K562 (cell line): ENCODE measurements at regions not wholly inside any gene's neighbourhood (a gene's known extent, or its start where the extent isn't known, plus 50 kb on each side); places are given as distances from the start of the nearest gene placed in this dataset.

Source experiments
- ATAC-seq: fragments of 200-7000 bp; cut with Tn5 transposase; 3 replicates; pipeline ENCODE4 v1.9.1; 2020; ENCODE audit warnings: moderate library complexity
- BruUV-seq: library from RNA; stranded (reverse); fragments of 400-500 nt; replicated peaks from 2 replicates; lab custom pipeline; 2021; lab: Mats Ljungman, UMichigan
- CTCF ChIA-PET: fragments of 300-600 bp; formaldehyde crosslinking; extraction: SDS; loops from one replicate; lab custom pipeline; 2021; ENCODE audit warnings: low intra/inter-chr PET ratio; lab: Yijun Ruan, JAX
- POLR2A ChIA-PET: fragments of 300-600, 350-650 bp; sonication (Branson Sonifier 250); formaldehyde crosslinking; extraction: SDS; loops from one replicate; lab custom pipeline; 2021; ENCODE audit warnings: antibody characterized with exemption, inconsistent platforms; lab: Yijun Ruan, JAX
- DNase-seq, 4 experiments: peaks; one replicate each; pipeline versions ENCODE4 v3.0.0 to v3.0.0-alpha.2; 2011 to 2018; ENCODE audit warnings: low spot score in 3 of 4, mixed read lengths in 3 of 4; ENCODE audit errors: extremely low read depth in 1 of 4
- FAIRE-seq: peaks from 2 replicates; lab custom pipeline; 2011; peaks lifted over from hg19 to GRCh38; lab: Jason Lieb, UNC
- H2AFZ ChIP-seq: 2 replicates; pipeline ENCODE4 v1.6.0; 2011; ENCODE audit warnings: low read depth, low read length, control low read depth, inconsistent platforms
- H3K27ac ChIP-seq: fragments of 200-600 bp; 3 replicates; pipeline ENCODE4 v1.8.0; 2011; ENCODE audit warnings: low read depth, mild to moderate bottlenecking, control low read depth, inconsistent platforms, low read length, moderate library complexity, mixed read lengths; ENCODE audit errors: extremely low read depth
- H3K27me3 ChIP-seq, 2 experiments: fragments of 300-600 bp in 1 of 2; 2 replicates in 1 of 2; 3 replicates in 1 of 2; pipeline versions ENCODE4 v1.6.0 to v1.8.0; 2011; ENCODE audit warnings: inconsistent platforms in 2 of 2, low read length in 2 of 2, mild to moderate bottlenecking in 1 of 2, mixed read lengths in 1 of 2, moderate library complexity in 1 of 2; ENCODE audit not compliant: control insufficient read depth in 2 of 2, insufficient read depth in 2 of 2
- H3K36me3 ChIP-seq: fragments of 300-600 bp; 3 replicates; pipeline ENCODE4 v1.8.0; 2011; ENCODE audit warnings: mild to moderate bottlenecking, low read length, inconsistent platforms; ENCODE audit not compliant: control insufficient read depth, insufficient read depth
- H3K4me1 ChIP-seq, 2 experiments: fragments of 200-600 bp in 1 of 2; replicated peaks in 1 of 2; 2 replicates in 1 of 2; 3 replicates in 1 of 2; pipeline versions ENCODE4 v1.5.1 to v1.8.0; 2011; ENCODE audit warnings: inconsistent platforms in 2 of 2, low read length in 2 of 2, mild to moderate bottlenecking in 1 of 2, mixed read lengths in 1 of 2, moderate library complexity in 1 of 2; ENCODE audit not compliant: control insufficient read depth in 2 of 2, insufficient read depth in 2 of 2
- H3K4me2 ChIP-seq: 2 replicates; pipeline ENCODE4 v1.6.1; 2011; ENCODE audit warnings: low read length, control low read depth, inconsistent platforms, mixed read lengths; ENCODE audit not compliant: insufficient read depth
- H3K4me3 ChIP-seq: fragments of 200-600 bp; sonication (generic), shearing (Covaris generic); 2 replicates; pipeline ENCODE4 v1.5.1; 2016; ENCODE audit warnings: control low read depth, inconsistent platforms
- H3K79me2 ChIP-seq: fragments of 200-600 bp; 3 replicates; pipeline ENCODE4 v1.8.0; 2011; ENCODE audit warnings: low read length, inconsistent platforms; ENCODE audit not compliant: control insufficient read depth, insufficient read depth
- H3K9ac ChIP-seq, 2 experiments: 2 replicates each; pipeline versions ENCODE4 v1.6.0 to v1.6.1; 2011; ENCODE audit warnings: low read depth in 2 of 2, low read length in 2 of 2, control low read depth in 1 of 2, inconsistent platforms in 1 of 2, mild to moderate bottlenecking in 1 of 2, mixed read lengths in 1 of 2; ENCODE audit not compliant: insufficient read depth in 1 of 2
- H3K9me1 ChIP-seq: one replicate; pipeline ENCODE4 v1.6.0; 2011; ENCODE audit warnings: inconsistent platforms, mild to moderate bottlenecking, low read length, moderate library complexity; ENCODE audit not compliant: control insufficient read depth, insufficient read depth
- H3K9me3 ChIP-seq: replicated peaks from 2 replicates; pipeline ENCODE4 v1.5.1; 2011; ENCODE audit warnings: low read depth, low read length, inconsistent platforms; ENCODE audit not compliant: control insufficient read depth, insufficient read depth
- H4K20me1 ChIP-seq: replicated peaks from 2 replicates; pipeline ENCODE4 v1.6.1; 2011; ENCODE audit warnings: low read length, inconsistent platforms, mixed read lengths; ENCODE audit not compliant: control insufficient read depth, insufficient read depth
- CHCHD3 ChIP-seq: fragments of 250-450 bp; sonication (Bioruptor Pico); IDR thresholded peaks from 2 replicates; pipeline ENCODE4 v2.1.2; 2022; ENCODE audit warnings: mild to moderate bottlenecking
- CREBBP ChIP-seq: IDR thresholded peaks from one replicate; pipeline ENCODE4 v1.6.1; 2012; ENCODE audit warnings: low read depth, mild to moderate bottlenecking, control low read depth, inconsistent platforms, low read length
- DPF2 ChIP-seq: fragments of 450-650 bp; IDR thresholded peaks from 2 replicates; pipeline ENCODE4 v1.6.1; 2016
- RAD21 ChIP-seq, 2 experiments: fragments of 250-450 bp in 1 of 2; fragments of 450-650 bp in 1 of 2; sonication (Bioruptor Pico) in 1 of 2; formaldehyde crosslinking in 1 of 2; IDR thresholded peaks in 1 of 2; conservative IDR thresholded peaks in 1 of 2; 2 replicates each; pipeline versions ENCODE4 v1.4.0 to v1.8.0; 2020 to 2022; ENCODE audit warnings: mild to moderate bottlenecking in 2 of 2, moderate library complexity in 1 of 2
- SMC3 ChIP-seq: conservative IDR thresholded peaks from 2 replicates; pipeline ENCODE4 v1.6.1; 2011; ENCODE audit warnings: low read depth, low read length, improper control_type of control experiment; ENCODE audit not compliant: insufficient read depth
- WGBS: fragments of 100-300 bp; shearing (Covaris generic); methylation state at CpG from one replicate; pipeline ENCODE4 v1.1.6; 2016; ENCODE audit warnings: low coverage, mixed read lengths; ENCODE audit not compliant: insufficient coverage; ENCODE audit errors: missing lambda C conversion rate; 5-methylcytosine and 5-hydroxymethylcytosine counted together
- in situ Hi-C: fragments of 300-500 bp; cut with MboI; formaldehyde crosslinking; loops from 4 replicates; pipeline ENCODE4 v1.15.0; 2018; ENCODE audit warnings: inconsistent platforms, mixed read lengths
- intact Hi-C: fragments of 100-400 bp; cut with micrococcal nuclease; formaldehyde crosslinking; loops from 2 replicates; pipeline ENCODE4 v1.14.2; 2022
- TF ChIP-seq, protein P1 (sequence below), 3 experiments: IDR thresholded peaks in 2 of 3; conservative IDR thresholded peaks in 1 of 3; 2 replicates each; pipeline ENCODE4 v1.5.1; 2011 to 2012; ENCODE audit warnings: low read length in 3 of 3, mild to moderate bottlenecking in 3 of 3, control low read depth in 2 of 3, improper control_type of control experiment in 1 of 3, inconsistent platforms in 1 of 3, low read depth in 1 of 3, mixed read lengths in 1 of 3, moderate library complexity in 1 of 3; ENCODE audit not compliant: insufficient read depth in 2 of 3
- TF ChIP-seq, protein P2 (sequence below): fragments of 450-650 bp; formaldehyde crosslinking; IDR thresholded peaks from 2 replicates; pipeline ENCODE4 v1.4.0; 2020; ENCODE audit warnings: mild to moderate bottlenecking, moderate library complexity
- TF ChIP-seq, protein P3 (sequence below), 2 experiments: fragments of 450-650 bp; formaldehyde crosslinking in 1 of 2; IDR thresholded peaks; 2 replicates each; pipeline versions ENCODE4 v1.4.0 to v1.6.1; 2014 to 2020; ENCODE audit warnings: mild to moderate bottlenecking in 2 of 2, borderline replicate concordance in 1 of 2, low read depth in 1 of 2

DNA sequence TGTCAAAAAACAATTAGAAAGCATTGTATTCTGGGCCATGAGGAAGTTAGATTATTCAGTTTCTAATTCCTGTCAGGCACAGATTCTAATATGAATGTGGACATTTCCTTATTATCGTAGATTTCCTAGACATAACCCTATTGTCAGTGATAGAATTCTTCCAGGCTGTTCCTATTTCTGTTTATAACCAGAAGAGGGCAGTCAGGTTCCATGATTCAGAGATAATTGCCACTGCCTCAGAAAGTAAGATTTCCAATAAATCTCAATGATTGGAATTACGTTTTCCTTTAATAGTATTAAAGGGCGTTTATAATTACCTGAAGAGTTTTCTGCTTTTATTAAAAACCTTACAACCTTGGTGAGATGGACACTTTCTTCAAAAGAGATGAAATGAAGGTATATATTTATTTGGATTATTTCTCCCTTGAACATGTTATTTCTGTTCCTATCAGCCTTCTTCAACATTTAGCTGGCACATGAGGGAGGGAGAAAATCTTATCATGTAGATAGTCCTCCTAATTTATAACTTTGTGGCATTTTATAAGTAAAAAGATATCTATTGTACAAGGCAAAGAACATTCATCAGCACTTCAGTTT, 439.2 kb downstream of the MCTP2 start:
- ChIA-PET CTCF (no interaction called here), POLR2A (no interaction called here)
- WGBS, result 2% methylated on average over 3 of the region's 3 CpGs
- Histone ChIP-seq H3K27me3 (peaks cover 4 to 28% of the 10 kb centered on the region in 2 experiments; a peak in 4 of 5 replicates), H3K9ac (no peak overlapping the region), H3K9me1 (no peaks in the 10 kb centered on the region), H3K4me3 (no peak overlapping the region), H2AFZ (no peak overlapping the region), H4K20me1 (no peaks in the 10 kb centered on the region), H3K9me3 (no peaks in the 10 kb centered on the region), H3K36me3 (no peaks in the 10 kb centered on the region), H3K4me1 (no peaks in the 10 kb centered on the region; a peak in 1 of 5 replicates), H3K27ac (no peak overlapping the region), H3K79me2 (no peaks in the 10 kb centered on the region), H3K4me2 (no peak overlapping the region)
- no TSS peak for BruUV-seq
- DNase-seq (peak; percentile 30 to 66 (median 44)), FAIRE-seq (peak; percentile 86), ATAC-seq (peak; percentile 78)
- intact Hi-C loops (loop anchor here (1.0 to 10.0 kb wide), 6 partner anchors 187 to 1654 kb away; no protein-coding TSS in a partner anchor), in situ Hi-C loops (no loop called here)
- TF ChIP-seq SMC3 (peak; percentile 48; the same call in 1 of the 2 replicates), CHCHD3 (CRISPR knock-in tag) (no peak), RAD21 (CRISPR knock-in tag; conservative IDR thresholded peaks at IDR 0.05 in 1 of 2, IDR thresholded peaks at IDR 0.05 in 1 of 2) (peak; percentile 84 to 91), DPF2 (no peak), CREBBP (no peak)
- TF ChIP-seq, protein P1, sequence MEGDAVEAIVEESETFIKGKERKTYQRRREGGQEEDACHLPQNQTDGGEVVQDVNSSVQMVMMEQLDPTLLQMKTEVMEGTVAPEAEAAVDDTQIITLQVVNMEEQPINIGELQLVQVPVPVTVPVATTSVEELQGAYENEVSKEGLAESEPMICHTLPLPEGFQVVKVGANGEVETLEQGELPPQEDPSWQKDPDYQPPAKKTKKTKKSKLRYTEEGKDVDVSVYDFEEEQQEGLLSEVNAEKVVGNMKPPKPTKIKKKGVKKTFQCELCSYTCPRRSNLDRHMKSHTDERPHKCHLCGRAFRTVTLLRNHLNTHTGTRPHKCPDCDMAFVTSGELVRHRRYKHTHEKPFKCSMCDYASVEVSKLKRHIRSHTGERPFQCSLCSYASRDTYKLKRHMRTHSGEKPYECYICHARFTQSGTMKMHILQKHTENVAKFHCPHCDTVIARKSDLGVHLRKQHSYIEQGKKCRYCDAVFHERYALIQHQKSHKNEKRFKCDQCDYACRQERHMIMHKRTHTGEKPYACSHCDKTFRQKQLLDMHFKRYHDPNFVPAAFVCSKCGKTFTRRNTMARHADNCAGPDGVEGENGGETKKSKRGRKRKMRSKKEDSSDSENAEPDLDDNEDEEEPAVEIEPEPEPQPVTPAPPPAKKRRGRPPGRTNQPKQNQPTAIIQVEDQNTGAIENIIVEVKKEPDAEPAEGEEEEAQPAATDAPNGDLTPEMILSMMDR (IDR thresholded peaks at IDR 0.05 in 2 of 3, conservative IDR thresholded peaks at IDR 0.05 in 1 of 3; ENCODE audit: insufficient read depth in 2 of 3, low read depth in 1 of 3, low read length in 3 of 3), result peak; percentile 35 to 80 (median 54); a peak in 4 of 6 replicates
- TF ChIP-seq, protein P2, sequence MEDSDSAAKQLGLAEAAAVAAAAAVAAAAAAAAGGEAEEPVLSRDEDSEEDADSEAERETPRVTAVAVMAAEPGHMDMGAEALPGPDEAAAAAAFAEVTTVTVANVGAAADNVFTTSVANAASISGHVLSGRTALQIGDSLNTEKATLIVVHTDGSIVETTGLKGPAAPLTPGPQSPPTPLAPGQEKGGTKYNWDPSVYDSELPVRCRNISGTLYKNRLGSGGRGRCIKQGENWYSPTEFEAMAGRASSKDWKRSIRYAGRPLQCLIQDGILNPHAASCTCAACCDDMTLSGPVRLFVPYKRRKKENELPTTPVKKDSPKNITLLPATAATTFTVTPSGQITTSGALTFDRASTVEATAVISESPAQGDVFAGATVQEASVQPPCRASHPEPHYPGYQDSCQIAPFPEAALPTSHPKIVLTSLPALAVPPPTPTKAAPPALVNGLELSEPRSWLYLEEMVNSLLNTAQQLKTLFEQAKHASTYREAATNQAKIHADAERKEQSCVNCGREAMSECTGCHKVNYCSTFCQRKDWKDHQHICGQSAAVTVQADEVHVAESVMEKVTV (CRISPR knock-in tag), result peak; percentile 69
- TF ChIP-seq, protein P3, sequence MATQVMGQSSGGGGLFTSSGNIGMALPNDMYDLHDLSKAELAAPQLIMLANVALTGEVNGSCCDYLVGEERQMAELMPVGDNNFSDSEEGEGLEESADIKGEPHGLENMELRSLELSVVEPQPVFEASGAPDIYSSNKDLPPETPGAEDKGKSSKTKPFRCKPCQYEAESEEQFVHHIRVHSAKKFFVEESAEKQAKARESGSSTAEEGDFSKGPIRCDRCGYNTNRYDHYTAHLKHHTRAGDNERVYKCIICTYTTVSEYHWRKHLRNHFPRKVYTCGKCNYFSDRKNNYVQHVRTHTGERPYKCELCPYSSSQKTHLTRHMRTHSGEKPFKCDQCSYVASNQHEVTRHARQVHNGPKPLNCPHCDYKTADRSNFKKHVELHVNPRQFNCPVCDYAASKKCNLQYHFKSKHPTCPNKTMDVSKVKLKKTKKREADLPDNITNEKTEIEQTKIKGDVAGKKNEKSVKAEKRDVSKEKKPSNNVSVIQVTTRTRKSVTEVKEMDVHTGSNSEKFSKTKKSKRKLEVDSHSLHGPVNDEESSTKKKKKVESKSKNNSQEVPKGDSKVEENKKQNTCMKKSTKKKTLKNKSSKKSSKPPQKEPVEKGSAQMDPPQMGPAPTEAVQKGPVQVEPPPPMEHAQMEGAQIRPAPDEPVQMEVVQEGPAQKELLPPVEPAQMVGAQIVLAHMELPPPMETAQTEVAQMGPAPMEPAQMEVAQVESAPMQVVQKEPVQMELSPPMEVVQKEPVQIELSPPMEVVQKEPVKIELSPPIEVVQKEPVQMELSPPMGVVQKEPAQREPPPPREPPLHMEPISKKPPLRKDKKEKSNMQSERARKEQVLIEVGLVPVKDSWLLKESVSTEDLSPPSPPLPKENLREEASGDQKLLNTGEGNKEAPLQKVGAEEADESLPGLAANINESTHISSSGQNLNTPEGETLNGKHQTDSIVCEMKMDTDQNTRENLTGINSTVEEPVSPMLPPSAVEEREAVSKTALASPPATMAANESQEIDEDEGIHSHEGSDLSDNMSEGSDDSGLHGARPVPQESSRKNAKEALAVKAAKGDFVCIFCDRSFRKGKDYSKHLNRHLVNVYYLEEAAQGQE (IDR thresholded peaks at IDR 0.05; ENCODE audit: borderline replicate concordance), result peak; percentile 62
- TF ChIP-seq, protein P3 (CRISPR knock-in tag; IDR thresholded peaks at IDR 0.05; ENCODE audit: low read depth), result no peak
